IMR-90 (cell line): ENCODE measurements at regions not wholly inside any gene's neighbourhood (a gene's known extent, or its start where the extent isn't known, plus 50 kb on each side); places are given as distances from the start of the nearest gene placed in this dataset.

Experiments
- ATAC-seq: fragments of 200-7000 bp; cut with Tn5 transposase; 2 replicates; pipeline ENCODE4 v1.9.1; 2020; ENCODE audit warnings: low read depth, mild to moderate bottlenecking, moderate library complexity
- BruUV-seq: library from RNA; stranded (reverse); fragments of 400-500 nt; replicated peaks from 2 replicates; lab custom pipeline; 2021; lab: Mats Ljungman, UMichigan
- CTCF ChIA-PET: fragments of 300-600 bp; formaldehyde crosslinking; extraction: SDS; loops from one replicate; lab custom pipeline; 2021; ENCODE audit warnings: antibody characterized with exemption; lab: Yijun Ruan, JAX
- POLR2A ChIA-PET: fragments of 300-600 bp; sonication (Branson Sonifier 250); formaldehyde crosslinking; loops from one replicate; lab custom pipeline; 2022; ENCODE audit warnings: antibody characterized with exemption; ENCODE audit not compliant: unreplicated experiment; lab: Charles Lee
- DNase-seq: peaks from one replicate; pipeline ENCODE4 v3.0.0; 2013
- H2AFZ ChIP-seq: replicated peaks from 2 replicates; pipeline ENCODE3; 2013; ENCODE audit warnings: low read length, mild to moderate bottlenecking; ENCODE audit not compliant: poor library complexity
- H2AK5ac ChIP-seq: 2 replicates; pipeline ENCODE4 v1.6.1; 2013; ENCODE audit warnings: low read depth, low read length, inconsistent platforms
- H2AK9ac ChIP-seq: replicated peaks from 2 replicates; pipeline ENCODE3; 2013; ENCODE audit warnings: mild to moderate bottlenecking, low read depth, low read length, moderate library complexity; ENCODE audit not compliant: poor library complexity
- H2BK120ac ChIP-seq: 2 replicates; pipeline ENCODE4 v1.6.1; 2013; ENCODE audit warnings: low read depth, low read length, inconsistent platforms
- H2BK15ac ChIP-seq: 3 replicates; pipeline ENCODE4 v1.6.1; 2013; ENCODE audit warnings: low read depth, low read length, inconsistent platforms
- H2BK20ac ChIP-seq: 2 replicates; pipeline ENCODE4 v1.6.1; 2013; ENCODE audit warnings: low read depth, mild to moderate bottlenecking, inconsistent platforms, low read length, moderate library complexity
- H2BK5ac ChIP-seq: 2 replicates; pipeline ENCODE4 v1.6.1; 2013; ENCODE audit warnings: mild to moderate bottlenecking, low read depth, low read length, inconsistent platforms; ENCODE audit not compliant: poor library complexity, severe bottlenecking
- H3K14ac ChIP-seq: replicated peaks from 2 replicates; pipeline ENCODE4 v1.6.1; 2013; ENCODE audit warnings: low read depth, low read length, inconsistent platforms
- H3K18ac ChIP-seq: 2 replicates; pipeline ENCODE4 v1.6.1; 2013; ENCODE audit warnings: low read depth, low read length, control low read depth
- H3K23ac ChIP-seq: 2 replicates; pipeline ENCODE4 v1.6.1; 2013; ENCODE audit warnings: low read depth, low read length, inconsistent platforms
- H3K27ac ChIP-seq: 2 replicates; pipeline ENCODE4 v1.5.1; 2013; ENCODE audit warnings: mild to moderate bottlenecking, control low read depth, low read length; ENCODE audit not compliant: insufficient read depth
- H3K27me3 ChIP-seq: 2 replicates; pipeline ENCODE4 v1.6.1; 2013; ENCODE audit warnings: low read length; ENCODE audit not compliant: control insufficient read depth, insufficient read depth
- H3K36me3 ChIP-seq: 2 replicates; pipeline ENCODE4 v1.6.1; 2013; ENCODE audit warnings: low read length, mixed read lengths; ENCODE audit not compliant: control insufficient read depth, insufficient read depth
- H3K4ac ChIP-seq: 2 replicates; pipeline ENCODE4 v1.6.1; 2013; ENCODE audit warnings: low read depth, low read length, inconsistent platforms
- H3K4me1 ChIP-seq: 2 replicates; pipeline ENCODE4 v1.6.1; 2013; ENCODE audit warnings: low read length, mixed read lengths; ENCODE audit not compliant: control insufficient read depth, insufficient read depth
- H3K4me2 ChIP-seq: 2 replicates; pipeline ENCODE4 v1.6.1; 2013; ENCODE audit warnings: low read depth, mild to moderate bottlenecking, control low read depth, low read length, moderate library complexity
- H3K4me3 ChIP-seq: 2 replicates; pipeline ENCODE4 v1.5.1; 2013; ENCODE audit warnings: low read depth, mild to moderate bottlenecking, control low read depth, low read length, moderate library complexity; ENCODE audit not compliant: insufficient read depth
- H3K56ac ChIP-seq: 2 replicates; pipeline ENCODE4 v1.6.1; 2013; ENCODE audit warnings: low read length, inconsistent platforms; ENCODE audit not compliant: insufficient read depth; ENCODE audit errors: extremely low read depth
- H3K79me1 ChIP-seq, 2 experiments: 2 replicates each; pipeline ENCODE4 v1.6.1; 2013; ENCODE audit warnings: low read length in 2 of 2, inconsistent platforms in 1 of 2, low read depth in 1 of 2
- H3K9ac ChIP-seq: 2 replicates; pipeline ENCODE4 v1.6.1; 2013; ENCODE audit warnings: low read depth, low read length, control low read depth
- H3K9me1 ChIP-seq: 2 replicates; pipeline ENCODE4 v1.6.1; 2013; ENCODE audit warnings: low read length, inconsistent platforms; ENCODE audit not compliant: insufficient read depth
- H3K9me3 ChIP-seq: 2 replicates; pipeline ENCODE4 v1.6.1; 2013; ENCODE audit warnings: low read length; ENCODE audit not compliant: control insufficient read depth, insufficient read depth
- H4K20me1 ChIP-seq: 2 replicates; pipeline ENCODE4 v1.6.1; 2013; ENCODE audit warnings: low read length, inconsistent platforms; ENCODE audit not compliant: insufficient read depth
- H4K5ac ChIP-seq: 2 replicates; pipeline ENCODE4 v1.6.1; 2013; ENCODE audit warnings: mild to moderate bottlenecking, low read depth, low read length, control low read depth
- H4K8ac ChIP-seq, 2 experiments: 2 replicates each; pipeline ENCODE4 v1.6.1; 2013; ENCODE audit warnings: low read depth in 2 of 2, low read length in 2 of 2, control low read depth in 1 of 2, inconsistent platforms in 1 of 2
- H4K91ac ChIP-seq: 2 replicates; pipeline ENCODE4 v1.6.1; 2013; ENCODE audit warnings: low read depth, low read length, inconsistent platforms; ENCODE audit not compliant: insufficient read depth
- ELK1 ChIP-seq: fragments of 150-350 bp; IDR thresholded peaks from 2 replicates; pipeline ENCODE4 v1.6.1; 2016; ENCODE audit warnings: low read depth, mild to moderate bottlenecking, low read length, moderate library complexity, borderline replicate concordance
- FOS ChIP-seq: fragments of 150-350 bp; IDR thresholded peaks from 2 replicates; pipeline ENCODE4 v1.6.1; 2016; ENCODE audit warnings: low read depth, low read length
- MAFK ChIP-seq: IDR thresholded peaks from 2 replicates; pipeline ENCODE4 v1.6.1; 2012; ENCODE audit warnings: low read depth, low read length, improper control_type of control experiment
- MAZ ChIP-seq: IDR thresholded peaks from 2 replicates; pipeline ENCODE4 v1.6.1; 2012; ENCODE audit warnings: low read depth, mild to moderate bottlenecking, low read length, improper control_type of control experiment, moderate library complexity, borderline replicate concordance
- POLR2A ChIP-seq: IDR thresholded peaks from 2 replicates; pipeline ENCODE4 v1.6.1; 2012; ENCODE audit warnings: mild to moderate bottlenecking, low read depth, low read length
- RAD21 ChIP-seq: IDR thresholded peaks from 2 replicates; pipeline ENCODE4 v1.6.1; 2012; ENCODE audit warnings: low read length, improper control_type of control experiment
- RFX5 ChIP-seq: IDR thresholded peaks from 2 replicates; pipeline ENCODE4 v1.8.0; 2012; ENCODE audit warnings: low read depth, mild to moderate bottlenecking, low read length, moderate library complexity
- USF2 ChIP-seq: fragments of 150-350 bp; IDR thresholded peaks from 2 replicates; pipeline ENCODE4 v1.6.1; 2017; ENCODE audit warnings: mild to moderate bottlenecking, antibody characterized with exemption, low read length, low read depth
- WGBS, 2 experiments: methylation state at CpG; one replicate each; pipeline versions ENCODE4 v1.1.5 to v1.1.7; 2013; ENCODE audit warnings: missing lambda C conversion rate in 2 of 2; ENCODE audit not compliant: insufficient read length in 1 of 2; ENCODE audit errors: extremely low coverage in 2 of 2; 5-methylcytosine and 5-hydroxymethylcytosine counted together
- dilution Hi-C: fragments of 300-500 bp; cut with HindIII; formaldehyde crosslinking; loops from one replicate; pipeline ENCODE4 v1.14.3; 2018; ENCODE audit warnings: low sequenced_read_pairs; ENCODE audit not compliant: unreplicated experiment
- in situ Hi-C: fragments of 300-500 bp; cut with MboI; formaldehyde crosslinking; loops from 3 replicates; pipeline ENCODE4 v1.14.3; 2019; ENCODE audit warnings: low sequenced_read_pairs, inconsistent platforms, mixed read lengths
- intact Hi-C: fragments of 100-400 bp; cut with micrococcal nuclease; formaldehyde crosslinking; loops from 2 replicates; pipeline ENCODE4 v1.10.0; 2022

GRCh38 chr2:106311041-106311370 lies 116.9 kb upstream of the UXS1 start:
- Histone ChIP-seq H4K20me1 (no peaks in the 10 kb centered on the region), H3K9me3 (no peaks in the 10 kb centered on the region), H4K91ac (no peak overlapping the region), H3K56ac (no peak overlapping the region), H3K27ac (no peak overlapping the region), H2AFZ (no peak overlapping the region), H3K79me1 (no peaks in the 10 kb centered on the region), H3K18ac (no peak overlapping the region), H3K14ac (no peak overlapping the region), H3K4me1 (no peaks in the 10 kb centered on the region), H2BK20ac (no peak overlapping the region), H4K5ac (no peak overlapping the region), H2BK5ac (no peak overlapping the region), H3K4me3 (no peak overlapping the region), H2BK15ac (no peak overlapping the region), H2AK9ac (no peak overlapping the region), H3K23ac (no peak overlapping the region), H3K27me3 (no peaks in the 10 kb centered on the region), H2AK5ac (no peak overlapping the region), H3K4me2 (no peak overlapping the region), H3K9me1 (no peaks in the 10 kb centered on the region), H3K36me3 (no peaks in the 10 kb centered on the region), H2BK120ac (no peak overlapping the region), H4K8ac (no peak overlapping the region), H3K9ac (no peak overlapping the region), H3K4ac (no peak overlapping the region)
- BruUV-seq: no TSS peak
- intact Hi-C loops: no loop called here
- in situ Hi-C loops: no loop called here
- dilution Hi-C loops: no loop called here
- no CpG with 5 or more reads among the region's 5 CpGs for WGBS, 2 experiments
- CTCF ChIA-PET: no interaction called here
- POLR2A ChIA-PET: no interaction called here
- DNase-seq (no peak), ATAC-seq (no peak)
- TF ChIP-seq RFX5 (no peak), RAD21 (no peak), ELK1 (no peak), MAFK (no peak), USF2 (no peak), POLR2A (no peak), FOS (no peak), MAZ (no peak)
